Progenitor cell of endocrine pancreas (in vitro differentiated cells): ENCODE measurements at regions not wholly inside any gene's neighbourhood (a gene's known extent, or its start where the extent isn't known, plus 50 kb on each side); places are given as distances from the start of the nearest gene placed in this dataset.
A peak's percentile ranks its signal among the peaks of the same experiment; 100 is the strongest.
"Not testable (repeated sequence)": the region's sequence is repeated elsewhere in the genome, so short reads cannot be mapped to it uniquely, and the experiment has no call there.

Experiments used
- DNase-seq: peaks from one replicate; pipeline ENCODE4 v3.0.0; 2021; ENCODE audit warnings: low spot score; ENCODE audit not compliant: unreplicated experiment
- H3K27ac Mint-ChIP-seq: 2 replicates; pipeline ENCODE4 v1.8.0; 2021; ENCODE audit warnings: mild to moderate bottlenecking, moderate library complexity, mixed read lengths
- H3K27me3 Mint-ChIP-seq: 2 replicates; pipeline ENCODE4 v1.8.0; 2021; ENCODE audit warnings: mixed read lengths
- H3K36me3 Mint-ChIP-seq: 2 replicates; pipeline ENCODE4 v1.8.0; 2022; ENCODE audit warnings: mixed read lengths; ENCODE audit not compliant: insufficient read depth
- H3K4me1 Mint-ChIP-seq: 2 replicates; pipeline ENCODE4 v1.8.0; 2021; ENCODE audit warnings: low read depth, mixed read lengths
- H3K4me3 Mint-ChIP-seq: 2 replicates; pipeline ENCODE4 v1.8.0; 2021; ENCODE audit warnings: low read depth, mild to moderate bottlenecking, moderate library complexity, mixed read lengths
- H3K9me3 Mint-ChIP-seq: 2 replicates; pipeline ENCODE4 v1.8.0; 2021; ENCODE audit warnings: low read depth, mixed read lengths
- CTCF ChIP-seq: fragments of 200-600 bp; sonication (generic); IDR thresholded peaks from one replicate; pipeline ENCODE4 v1.5.0; 2021; ENCODE audit warnings: antibody characterized with exemption, mild to moderate bottlenecking; ENCODE audit not compliant: unreplicated experiment

- H3K36me3 Mint-ChIP-seq, H3K4me1 Mint-ChIP-seq, H3K4me3 Mint-ChIP-seq, H3K27ac Mint-ChIP-seq, H3K27me3 Mint-ChIP-seq, DNase-seq, H3K9me3 Mint-ChIP-seq: not testable (repeated sequence)
Observed at GRCh38 chr15:101876031-101876430, 64.0 kb downstream of the OR4F15 start.

- not testable (repeated sequence) for H3K27ac Mint-ChIP-seq, DNase-seq, H3K27me3 Mint-ChIP-seq, H3K36me3 Mint-ChIP-seq, H3K9me3 Mint-ChIP-seq, H3K4me3 Mint-ChIP-seq, H3K4me1 Mint-ChIP-seq
- peak; percentile 55 for TF ChIP-seq CTCF
Observed at GRCh38 chr15:101877649-101878048, 65.6 kb downstream of the OR4F15 start.

- H3K9me3 Mint-ChIP-seq, H3K4me1 Mint-ChIP-seq, H3K4me3 Mint-ChIP-seq, H3K27ac Mint-ChIP-seq, H3K36me3 Mint-ChIP-seq, DNase-seq, H3K27me3 Mint-ChIP-seq: not testable (repeated sequence)
Observed at GRCh38 chr15:101912349-101913287, 100.6 kb downstream of the OR4F15 start.

GRCh38 chr15:101924554-101924953, 112.6 kb downstream of the OR4F15 start:
- H3K4me1 Mint-ChIP-seq, DNase-seq, H3K9me3 Mint-ChIP-seq, H3K27me3 Mint-ChIP-seq, H3K4me3 Mint-ChIP-seq, H3K36me3 Mint-ChIP-seq, H3K27ac Mint-ChIP-seq: not testable (repeated sequence)

GRCh38 chr15:101934506-101934905, 122.5 kb downstream of the OR4F15 start:
- not testable (repeated sequence) for H3K36me3 Mint-ChIP-seq, H3K4me1 Mint-ChIP-seq, H3K9me3 Mint-ChIP-seq, H3K27me3 Mint-ChIP-seq, DNase-seq, H3K4me3 Mint-ChIP-seq, H3K27ac Mint-ChIP-seq

- H3K27me3 Mint-ChIP-seq, H3K4me1 Mint-ChIP-seq, H3K36me3 Mint-ChIP-seq, H3K4me3 Mint-ChIP-seq, DNase-seq, H3K9me3 Mint-ChIP-seq, H3K27ac Mint-ChIP-seq: not testable (repeated sequence)
Observed at GRCh38 chr15:101937362-101937761, 125.4 kb downstream of the OR4F15 start.

- not testable (repeated sequence) for H3K9me3 Mint-ChIP-seq, H3K27me3 Mint-ChIP-seq, H3K27ac Mint-ChIP-seq, H3K4me3 Mint-ChIP-seq, H3K36me3 Mint-ChIP-seq, H3K4me1 Mint-ChIP-seq, DNase-seq
Observed at GRCh38 chr15:101938555-101938954, 126.6 kb downstream of the OR4F15 start.

- not testable (repeated sequence) for H3K27me3 Mint-ChIP-seq, H3K9me3 Mint-ChIP-seq, DNase-seq, H3K4me1 Mint-ChIP-seq, H3K4me3 Mint-ChIP-seq, H3K27ac Mint-ChIP-seq, H3K36me3 Mint-ChIP-seq
Observed at GRCh38 chr15:101945896-101946295, 133.9 kb downstream of the OR4F15 start.

GRCh38 chr15:101948491-101949010, 136.5 kb downstream of the OR4F15 start:
- not testable (repeated sequence) for H3K9me3 Mint-ChIP-seq, H3K27ac Mint-ChIP-seq, DNase-seq, H3K27me3 Mint-ChIP-seq, H3K36me3 Mint-ChIP-seq, H3K4me3 Mint-ChIP-seq, H3K4me1 Mint-ChIP-seq

GRCh38 chr15:101949380-101950065, 137.5 kb downstream of the OR4F15 start:
- not testable (repeated sequence) for H3K4me3 Mint-ChIP-seq, H3K27me3 Mint-ChIP-seq, DNase-seq, H3K27ac Mint-ChIP-seq, H3K36me3 Mint-ChIP-seq, H3K4me1 Mint-ChIP-seq, H3K9me3 Mint-ChIP-seq

- not testable (repeated sequence) for H3K4me3 Mint-ChIP-seq, H3K36me3 Mint-ChIP-seq, DNase-seq, H3K27ac Mint-ChIP-seq, H3K9me3 Mint-ChIP-seq, H3K4me1 Mint-ChIP-seq, H3K27me3 Mint-ChIP-seq
Observed at GRCh38 chr15:101953993-101954392, 142.0 kb downstream of the OR4F15 start.

- H3K27me3 Mint-ChIP-seq, H3K4me3 Mint-ChIP-seq, H3K27ac Mint-ChIP-seq, DNase-seq, H3K9me3 Mint-ChIP-seq, H3K36me3 Mint-ChIP-seq, H3K4me1 Mint-ChIP-seq: not testable (repeated sequence)
Observed at GRCh38 chr15:101955840-101956239, 143.8 kb downstream of the OR4F15 start.
